ENCODE measurements at regions not wholly inside any gene's neighbourhood (a gene's known extent, or its start where the extent isn't known, plus 50 kb on each side); places are given as distances from the start of the nearest gene placed in this dataset.
"Not testable (repeated sequence)": the region's sequence is repeated elsewhere in the genome, so short reads cannot be mapped to it uniquely, and the experiment has no call there.

- H3K9me3 ChIP-seq (ENCODE audit: control insufficient read depth in 1 of 2, low read length in 2 of 2): peaks cover 0 to 5% of the 10 kb centered on the region in 2 donors
- H3K4me3 ChIP-seq (ENCODE audit: low read depth in 1 of 2, low read length in 2 of 2): no peak overlapping the region
- H3K27ac ChIP-seq (ENCODE audit: low read length): no peak overlapping the region
- no peaks in the 10 kb centered on the region for H3K36me3 ChIP-seq (ENCODE audit: control insufficient read depth in 1 of 2, insufficient read depth in 2 of 2, low read length in 2 of 2)
- H3K4me1 ChIP-seq (ENCODE audit: control insufficient read depth in 1 of 2, insufficient read depth in 2 of 2, low read length in 2 of 2): no peaks in the 10 kb centered on the region
- no peaks in the 10 kb centered on the region for H3K27me3 ChIP-seq (ENCODE audit: low read depth, low read length)
These were observed 75.9 kb upstream of the RALGAPA2 start for GRCh38 chr20:20788308-20788707.

GRCh38 chr20:20786428-20786827 is 74.0 kb upstream of the RALGAPA2 start:
- Histone ChIP-seq H3K36me3 (ENCODE audit: control insufficient read depth in 1 of 2, insufficient read depth in 2 of 2, low read length in 2 of 2) (no peaks in the 10 kb centered on the region), H3K27ac (ENCODE audit: low read length) (no peak overlapping the region), H3K4me3 (ENCODE audit: low read depth in 1 of 2, low read length in 2 of 2) (no peak overlapping the region), H3K27me3 (ENCODE audit: low read depth, low read length) (no peaks in the 10 kb centered on the region), H3K9me3 (ENCODE audit: control insufficient read depth in 1 of 2, low read length in 2 of 2) (peaks cover 0 to 5% of the 10 kb centered on the region in 2 donors), H3K4me1 (ENCODE audit: control insufficient read depth in 1 of 2, insufficient read depth in 2 of 2, low read length in 2 of 2) (no peaks in the 10 kb centered on the region)

- Histone ChIP-seq H3K27ac (ENCODE audit: low read length) (no peak overlapping the region), H3K36me3 (ENCODE audit: control insufficient read depth in 1 of 2, insufficient read depth in 2 of 2, low read length in 2 of 2) (no peaks in the 10 kb centered on the region), H3K27me3 (ENCODE audit: low read depth, low read length) (no peaks in the 10 kb centered on the region), H3K4me3 (ENCODE audit: low read depth in 1 of 2, low read length in 2 of 2) (no peak overlapping the region), H3K9me3 (ENCODE audit: control insufficient read depth in 1 of 2, low read length in 2 of 2) (peaks cover 0 to 5% of the 10 kb centered on the region in 2 donors), H3K4me1 (ENCODE audit: control insufficient read depth in 1 of 2, insufficient read depth in 2 of 2, low read length in 2 of 2) (peaks cover 0 to 6% of the 10 kb centered on the region in 2 donors)
These were observed 72.8 kb upstream of the RALGAPA2 start for GRCh38 chr20:20785226-20785625.

GRCh38 chr20:20784450-20784849 is 72.0 kb upstream of the RALGAPA2 start:
- H3K36me3 ChIP-seq (ENCODE audit: control insufficient read depth in 1 of 2, insufficient read depth in 2 of 2, low read length in 2 of 2); H3K27me3 ChIP-seq (ENCODE audit: low read depth, low read length); H3K4me1 ChIP-seq (ENCODE audit: control insufficient read depth in 1 of 2, insufficient read depth in 2 of 2, low read length in 2 of 2); H3K27ac ChIP-seq (ENCODE audit: low read length); H3K4me3 ChIP-seq (ENCODE audit: low read depth in 1 of 2, low read length in 2 of 2); H3K9me3 ChIP-seq (ENCODE audit: control insufficient read depth in 1 of 2, low read length in 2 of 2): not testable (repeated sequence)

- Histone ChIP-seq H3K9me3 (ENCODE audit: control insufficient read depth in 1 of 2, low read length in 2 of 2) (peaks cover 0 to 5% of the 10 kb centered on the region in 2 donors), H3K4me1 (ENCODE audit: control insufficient read depth in 1 of 2, insufficient read depth in 2 of 2, low read length in 2 of 2) (peaks cover 0 to 6% of the 10 kb centered on the region in 2 donors), H3K4me3 (ENCODE audit: low read depth in 1 of 2, low read length in 2 of 2) (no peak overlapping the region), H3K27me3 (ENCODE audit: low read depth, low read length) (no peaks in the 10 kb centered on the region), H3K36me3 (ENCODE audit: control insufficient read depth in 1 of 2, insufficient read depth in 2 of 2, low read length in 2 of 2) (no peaks in the 10 kb centered on the region), H3K27ac (ENCODE audit: low read length) (no peak overlapping the region)
These were observed 71.0 kb upstream of the RALGAPA2 start for GRCh38 chr20:20783450-20783849.

- Histone ChIP-seq H3K27ac (ENCODE audit: low read length) (no peak overlapping the region), H3K4me1 (ENCODE audit: control insufficient read depth in 1 of 2, insufficient read depth in 2 of 2, low read length in 2 of 2) (peaks cover 0 to 6% of the 10 kb centered on the region in 2 donors), H3K4me3 (ENCODE audit: low read depth in 1 of 2, low read length in 2 of 2) (no peak overlapping the region)
These were observed 70.3 kb upstream of the RALGAPA2 start for GRCh38 chr20:20782755-20783154.

GRCh38 chr20:20782231-20782630 is 69.8 kb upstream of the RALGAPA2 start:
- Histone ChIP-seq H3K27ac (ENCODE audit: low read length) (no peak overlapping the region), H3K4me1 (ENCODE audit: control insufficient read depth in 1 of 2, insufficient read depth in 2 of 2, low read length in 2 of 2) (peaks cover 0 to 6% of the 10 kb centered on the region in 2 donors), H3K9me3 (ENCODE audit: control insufficient read depth in 1 of 2, low read length in 2 of 2) (peaks cover 0 to 5% of the 10 kb centered on the region in 2 donors), H3K36me3 (ENCODE audit: control insufficient read depth in 1 of 2, insufficient read depth in 2 of 2, low read length in 2 of 2) (no peaks in the 10 kb centered on the region), H3K4me3 (ENCODE audit: low read depth in 1 of 2, low read length in 2 of 2) (no peak overlapping the region), H3K27me3 (ENCODE audit: low read depth, low read length) (no peaks in the 10 kb centered on the region)

More at GRCh38 chr20:20782755-20783154, 70.3 kb upstream of the RALGAPA2 start:
- H3K36me3 ChIP-seq (ENCODE audit: control insufficient read depth in 1 of 2, insufficient read depth in 2 of 2, low read length in 2 of 2): no peaks in the 10 kb centered on the region
- peaks cover 0 to 5% of the 10 kb centered on the region in 2 donors for H3K9me3 ChIP-seq (ENCODE audit: control insufficient read depth in 1 of 2, low read length in 2 of 2)
- H3K27me3 ChIP-seq (ENCODE audit: low read depth, low read length): no peaks in the 10 kb centered on the region

GRCh38 chr20:20781029-20781428 is 68.6 kb upstream of the RALGAPA2 start:
- H3K27me3 ChIP-seq (ENCODE audit: low read depth, low read length): no peaks in the 10 kb centered on the region
- H3K4me3 ChIP-seq (ENCODE audit: low read depth in 1 of 2, low read length in 2 of 2): no peak overlapping the region
- peaks cover 0 to 6% of the 10 kb centered on the region in 2 donors for H3K4me1 ChIP-seq (ENCODE audit: control insufficient read depth in 1 of 2, insufficient read depth in 2 of 2, low read length in 2 of 2)
- H3K9me3 ChIP-seq (ENCODE audit: control insufficient read depth in 1 of 2, low read length in 2 of 2): no peaks in the 10 kb centered on the region
- no peak overlapping the region for H3K27ac ChIP-seq (ENCODE audit: low read length)
- H3K36me3 ChIP-seq (ENCODE audit: control insufficient read depth in 1 of 2, insufficient read depth in 2 of 2, low read length in 2 of 2): no peaks in the 10 kb centered on the region

GRCh38 chr20:20780127-20780824 is 67.8 kb upstream of the RALGAPA2 start:
- H3K27me3 ChIP-seq (ENCODE audit: low read depth, low read length): no peaks in the 10 kb centered on the region
- no peak overlapping the region for H3K4me3 ChIP-seq (ENCODE audit: low read depth in 1 of 2, low read length in 2 of 2)
- H3K27ac ChIP-seq (ENCODE audit: low read length): no peak overlapping the region

GRCh38 chr20:20778676-20779075 is 66.2 kb upstream of the RALGAPA2 start:
- no peak overlapping the region for H3K27ac ChIP-seq (ENCODE audit: low read length)
- no peaks in the 10 kb centered on the region for H3K27me3 ChIP-seq (ENCODE audit: low read depth, low read length)
- H3K4me1 ChIP-seq (ENCODE audit: control insufficient read depth in 1 of 2, insufficient read depth in 2 of 2, low read length in 2 of 2): peaks cover 0 to 6% of the 10 kb centered on the region in 2 donors
- no peaks in the 10 kb centered on the region for H3K36me3 ChIP-seq (ENCODE audit: control insufficient read depth in 1 of 2, insufficient read depth in 2 of 2, low read length in 2 of 2)
- no peak overlapping the region for H3K4me3 ChIP-seq (ENCODE audit: low read depth in 1 of 2, low read length in 2 of 2)
- no peaks in the 10 kb centered on the region for H3K9me3 ChIP-seq (ENCODE audit: control insufficient read depth in 1 of 2, low read length in 2 of 2)

More at GRCh38 chr20:20780127-20780824, 67.8 kb upstream of the RALGAPA2 start:
- Histone ChIP-seq H3K36me3 (ENCODE audit: control insufficient read depth in 1 of 2, insufficient read depth in 2 of 2, low read length in 2 of 2) (no peaks in the 10 kb centered on the region), H3K4me1 (ENCODE audit: control insufficient read depth in 1 of 2, insufficient read depth in 2 of 2, low read length in 2 of 2) (peaks cover 0 to 6% of the 10 kb centered on the region in 2 donors), H3K9me3 (ENCODE audit: control insufficient read depth in 1 of 2, low read length in 2 of 2) (no peaks in the 10 kb centered on the region)

- H3K36me3 ChIP-seq (ENCODE audit: control insufficient read depth in 1 of 2, insufficient read depth in 2 of 2, low read length in 2 of 2): no peaks in the 10 kb centered on the region
- H3K9me3 ChIP-seq (ENCODE audit: control insufficient read depth in 1 of 2, low read length in 2 of 2): no peaks in the 10 kb centered on the region
- H3K4me3 ChIP-seq (ENCODE audit: low read depth in 1 of 2, low read length in 2 of 2): no peak overlapping the region
- no peaks in the 10 kb centered on the region for H3K4me1 ChIP-seq (ENCODE audit: control insufficient read depth in 1 of 2, insufficient read depth in 2 of 2, low read length in 2 of 2)
- no peak overlapping the region for H3K27ac ChIP-seq (ENCODE audit: low read length)
- no peaks in the 10 kb centered on the region for H3K27me3 ChIP-seq (ENCODE audit: low read depth, low read length)
These were observed 60.1 kb upstream of the RALGAPA2 start for GRCh38 chr20:20772497-20773085.

Measured in muscle layer of duodenum (tissue), 2 donors.